Aorta (tissue), 5 donors: ENCODE measurements at regions not wholly inside any gene's neighbourhood (a gene's known extent, or its start where the extent isn't known, plus 50 kb on each side); places are given as distances from the start of the nearest gene placed in this dataset.

Experiments
- ATAC-seq: fragments of 200-7000 bp; cut with Tn5 transposase; one replicate; pipeline ENCODE4 v1.9.1; 2022; ENCODE audit warnings: moderate library complexity; ENCODE audit not compliant: low FRiP score
- DNase-seq, 2 donors: peaks; one replicate each; pipeline ENCODE4 v3.0.0-alpha.2; 2020
- H3K27ac ChIP-seq, 2 donors: one replicate each; pipeline ENCODE4 v1.5.1; 2013; ENCODE audit warnings: low read length in 2 of 2, mild to moderate bottlenecking in 2 of 2, moderate library complexity in 2 of 2, control low read depth in 1 of 2, inconsistent platforms in 1 of 2, low read depth in 1 of 2
- H3K27me3 ChIP-seq, 2 donors: one replicate each; pipeline ENCODE4 v1.6.1; 2013; ENCODE audit warnings: control low read depth in 1 of 2, low read length in 1 of 2, mild to moderate bottlenecking in 1 of 2, moderate library complexity in 1 of 2; ENCODE audit not compliant: insufficient read depth in 2 of 2, control insufficient read depth in 1 of 2
- H3K36me3 ChIP-seq, 2 donors: one replicate each; pipeline ENCODE4 v1.6.1; 2013; ENCODE audit warnings: control low read depth in 1 of 2, low read length in 1 of 2, mild to moderate bottlenecking in 1 of 2; ENCODE audit not compliant: insufficient read depth in 2 of 2, control insufficient read depth in 1 of 2
- H3K4me1 ChIP-seq, 2 donors: one replicate each; pipeline ENCODE4 v1.6.1; 2013; ENCODE audit warnings: low read length in 2 of 2, control low read depth in 1 of 2, mild to moderate bottlenecking in 1 of 2, moderate library complexity in 1 of 2; ENCODE audit not compliant: insufficient read depth in 2 of 2, control insufficient read depth in 1 of 2
- H3K4me3 ChIP-seq, 2 donors: one replicate each; pipeline ENCODE4 v1.5.1; 2013; ENCODE audit warnings: low read length in 2 of 2, control low read depth in 1 of 2, mild to moderate bottlenecking in 1 of 2
- H3K9me3 ChIP-seq: one replicate; pipeline ENCODE4 v1.6.1; 2013; ENCODE audit warnings: mild to moderate bottlenecking, low read length; ENCODE audit not compliant: control insufficient read depth
- WGBS, 2 donors: extraction: QIAGEN DNeasy Blood & Tissue Kit; methylation state at CpG; one replicate each; pipeline ENCODE4 v1.1.7; 2013; 5-methylcytosine and 5-hydroxymethylcytosine counted together
- intact Hi-C, 2 donors: fragments of 100-400 bp; cut with DNase I; formaldehyde crosslinking; loops; one replicate each; pipeline versions ENCODE4 v1.14.2 to v1.15.0; 2022
- donor health status: healthy with polysubstance abuse.
- donor health status: Bipolar disorder and iron deficiency.
- donor health status: DM: no; HTN: no; CAD: no.
- donor health status: DM: no; HTN: no; CAD: no.
- donor health status: DM: yes; HTN: yes; CAD: no.

- no peak overlapping the region for H3K27ac ChIP-seq
- intact Hi-C loops = loop anchor here in 1 of 2 donors (10.0 kb wide), 2 partner anchors 294 to 564 kb away; no protein-coding TSS in a partner anchor
- H3K36me3 ChIP-seq = no peaks in the 10 kb centered on the region
- ATAC-seq (peak; percentile 65), DNase-seq (no peak)
- H3K4me3 ChIP-seq = no peak overlapping the region
- WGBS, 2 donors = 83 to 89% methylated on average over 12 of the region's 12 CpGs
- no peaks in the 10 kb centered on the region for H3K9me3 ChIP-seq
- no peaks in the 10 kb centered on the region for H3K4me1 ChIP-seq
- no peaks in the 10 kb centered on the region for H3K27me3 ChIP-seq
These were observed 302.4 kb downstream of the THBS2 start for GRCh38 chr6:168951217-168951616.

- intact Hi-C loops = loop anchor here in 1 of 2 donors (10.0 kb wide), 2 partner anchors 294 to 564 kb away; no protein-coding TSS in a partner anchor
- Histone ChIP-seq H3K4me3 (no peak overlapping the region), H3K9me3 (no peaks in the 10 kb centered on the region), H3K27me3 (no peaks in the 10 kb centered on the region), H3K36me3 (no peaks in the 10 kb centered on the region), H3K27ac (no peak overlapping the region), H3K4me1 (no peaks in the 10 kb centered on the region)
- WGBS, 2 donors = 35 to 83% methylated on average over 14 of the region's 14 CpGs
- DNase-seq = no peak
- peak; percentile 54 for ATAC-seq
These were observed 302.8 kb downstream of the THBS2 start for GRCh38 chr6:168950858-168951214.

GRCh38 chr6:168949981-168950857, 303.4 kb downstream of the THBS2 start:
- H3K27me3 ChIP-seq = no peaks in the 10 kb centered on the region
- H3K4me1 ChIP-seq = no peaks in the 10 kb centered on the region
- H3K4me3 ChIP-seq = no peak overlapping the region
- no peaks in the 10 kb centered on the region for H3K9me3 ChIP-seq
- H3K27ac ChIP-seq = no peak overlapping the region
- intact Hi-C loops = loop anchor here in 1 of 2 donors (10.0 kb wide), 2 partner anchors 295 to 565 kb away; no protein-coding TSS in a partner anchor
- H3K36me3 ChIP-seq = no peaks in the 10 kb centered on the region
- DNase-seq (no peak), ATAC-seq (peak; percentile 74)
- 5 to 11% methylated on average over 10 of the region's 10 CpGs for WGBS, 2 donors

- Histone ChIP-seq H3K9me3 (no peaks in the 10 kb centered on the region), H3K4me1 (no peaks in the 10 kb centered on the region), H3K4me3 (no peak overlapping the region), H3K36me3 (no peaks in the 10 kb centered on the region), H3K27me3 (no peaks in the 10 kb centered on the region), H3K27ac (no peak overlapping the region)
- DNase-seq (no peak), ATAC-seq (no peak)
- intact Hi-C loops = no loop called here
- WGBS, 2 donors = 91 to 92% methylated on average over 4 of the region's 4 CpGs
These were observed 304.6 kb downstream of the THBS2 start for GRCh38 chr6:168948990-168949531.

- H3K27me3 ChIP-seq = no peaks in the 10 kb centered on the region
- WGBS, 2 donors = 79 to 94% methylated on average over 6 of the region's 6 CpGs
- no peaks in the 10 kb centered on the region for H3K4me1 ChIP-seq
- DNase-seq (no peak), ATAC-seq (no peak)
- H3K36me3 ChIP-seq = no peaks in the 10 kb centered on the region
- H3K27ac ChIP-seq = no peak overlapping the region
- no peaks in the 10 kb centered on the region for H3K9me3 ChIP-seq
- intact Hi-C loops = no loop called here
- H3K4me3 ChIP-seq = no peak overlapping the region
These were observed 305.6 kb downstream of the THBS2 start for GRCh38 chr6:168948002-168948401.

- H3K36me3 ChIP-seq = no peaks in the 10 kb centered on the region
- H3K4me1 ChIP-seq = no peaks in the 10 kb centered on the region
- H3K9me3 ChIP-seq = no peaks in the 10 kb centered on the region
- H3K4me3 ChIP-seq = no peak overlapping the region
- ATAC-seq (no peak), DNase-seq (no peak)
- H3K27ac ChIP-seq = no peak overlapping the region
- no peaks in the 10 kb centered on the region for H3K27me3 ChIP-seq
- intact Hi-C loops = no loop called here
- 81 to 85% methylated on average over 13 of the region's 13 CpGs for WGBS, 2 donors
These were observed 310.3 kb downstream of the THBS2 start for GRCh38 chr6:168943231-168943905.

- ATAC-seq (no peak), DNase-seq (no peak)
- intact Hi-C loops = no loop called here
- no peak overlapping the region for H3K27ac ChIP-seq
- H3K4me1 ChIP-seq = no peaks in the 10 kb centered on the region
- 93 to 94% methylated on average over 13 of the region's 13 CpGs for WGBS, 2 donors
- H3K4me3 ChIP-seq = no peak overlapping the region
- no peaks in the 10 kb centered on the region for H3K9me3 ChIP-seq
- no peaks in the 10 kb centered on the region for H3K27me3 ChIP-seq
- H3K36me3 ChIP-seq = no peaks in the 10 kb centered on the region
These were observed 311.0 kb downstream of the THBS2 start for GRCh38 chr6:168942646-168943045.

- intact Hi-C loops = no loop called here
- Histone ChIP-seq H3K4me1 (no peaks in the 10 kb centered on the region), H3K27me3 (no peaks in the 10 kb centered on the region), H3K27ac (no peak overlapping the region), H3K9me3 (no peaks in the 10 kb centered on the region), H3K36me3 (no peaks in the 10 kb centered on the region), H3K4me3 (no peak overlapping the region)
- DNase-seq (no peak), ATAC-seq (no peak)
- WGBS, 2 donors = 28 to 31% methylated on average over 2 of the region's 2 CpGs
These were observed 312.6 kb downstream of the THBS2 start for GRCh38 chr6:168941036-168941435.
